ENCODE measurements at regions not wholly inside any gene's neighbourhood (a gene's known extent, or its start where the extent isn't known, plus 50 kb on each side); places are given as distances from the start of the nearest gene placed in this dataset.

- Histone ChIP-seq H3K9ac (ENCODE audit: low read length) (no peak overlapping the region), H4K20me1 (ENCODE audit: low read depth, low read length) (no peaks in the 10 kb centered on the region), H3K9me3 (ENCODE audit: insufficient read depth, low read length) (no peaks in the 10 kb centered on the region), H3K9me2 (replicated peaks; ENCODE audit: insufficient read depth, low read length) (no peaks in the 10 kb centered on the region), H3K27me3 (ENCODE audit: low read length) (no peaks in the 10 kb centered on the region), H3K27ac (ENCODE audit: low read depth, low read length) (no peak overlapping the region), H2AFZ (ENCODE audit: low read depth, low read length, severe bottlenecking) (no peak overlapping the region), H3K4me3 (ENCODE audit: insufficient read depth, low read length, poor library complexity, severe bottlenecking) (no peak overlapping the region), H3K79me2 (ENCODE audit: insufficient read depth, low read length) (no peaks in the 10 kb centered on the region), H3K4me2 (ENCODE audit: low read depth, low read length, poor library complexity, severe bottlenecking) (no peak overlapping the region), H3F3A (ENCODE audit: insufficient read depth) (no peaks in the 10 kb centered on the region), H3K36me3 (ENCODE audit: low read length) (no peaks in the 10 kb centered on the region)
- TF ChIP-seq EZH2phosphoT487 (conservative IDR thresholded peaks at IDR 0.05; ENCODE audit: low read length) (no peak), CTCF (IDR thresholded peaks at IDR 0.05; ENCODE audit: insufficient read depth, low read length, poor library complexity, severe bottlenecking) (no peak)
Measured at GRCh38 chr2:75788154-75788553, 77.4 kb upstream of the GCFC2 start.

GRCh38 chr2:75787532-75788132 is 76.9 kb upstream of the GCFC2 start:
- no peak overlapping the region for H2AFZ ChIP-seq (ENCODE audit: low read depth, low read length, severe bottlenecking)
- no peaks in the 10 kb centered on the region for H3K9me2 ChIP-seq (replicated peaks; ENCODE audit: insufficient read depth, low read length)
- no peak overlapping the region for H3K4me3 ChIP-seq (ENCODE audit: insufficient read depth, low read length, poor library complexity, severe bottlenecking)
- no peaks in the 10 kb centered on the region for H3K36me3 ChIP-seq (ENCODE audit: low read length)
- no peaks in the 10 kb centered on the region for H3F3A ChIP-seq (ENCODE audit: insufficient read depth)
- no peaks in the 10 kb centered on the region for H3K79me2 ChIP-seq (ENCODE audit: insufficient read depth, low read length)
- H3K9ac ChIP-seq (ENCODE audit: low read length) = no peak overlapping the region
- no peaks in the 10 kb centered on the region for H4K20me1 ChIP-seq (ENCODE audit: low read depth, low read length)
- H3K9me3 ChIP-seq (ENCODE audit: insufficient read depth, low read length) = no peaks in the 10 kb centered on the region
- no peaks in the 10 kb centered on the region for H3K27me3 ChIP-seq (ENCODE audit: low read length)
- no peak for TF ChIP-seq EZH2phosphoT487 (conservative IDR thresholded peaks at IDR 0.05; ENCODE audit: low read length)
- peak; percentile 41 for TF ChIP-seq CTCF (IDR thresholded peaks at IDR 0.05; ENCODE audit: insufficient read depth, low read length, poor library complexity, severe bottlenecking)
- no peak overlapping the region for H3K27ac ChIP-seq (ENCODE audit: low read depth, low read length)
- H3K4me2 ChIP-seq (ENCODE audit: low read depth, low read length, poor library complexity, severe bottlenecking) = no peak overlapping the region

- no peaks in the 10 kb centered on the region for H3K27me3 ChIP-seq (ENCODE audit: low read length)
- H3K9ac ChIP-seq (ENCODE audit: low read length) = no peak overlapping the region
- no peak overlapping the region for H3K4me3 ChIP-seq (ENCODE audit: insufficient read depth, low read length, poor library complexity, severe bottlenecking)
- H3K36me3 ChIP-seq (ENCODE audit: low read length) = no peaks in the 10 kb centered on the region
- H3K27ac ChIP-seq (ENCODE audit: low read depth, low read length) = no peak overlapping the region
- no peak overlapping the region for H2AFZ ChIP-seq (ENCODE audit: low read depth, low read length, severe bottlenecking)
- no peaks in the 10 kb centered on the region for H3K9me3 ChIP-seq (ENCODE audit: insufficient read depth, low read length)
- no peaks in the 10 kb centered on the region for H4K20me1 ChIP-seq (ENCODE audit: low read depth, low read length)
- H3K9me2 ChIP-seq (replicated peaks; ENCODE audit: insufficient read depth, low read length) = no peaks in the 10 kb centered on the region
- no peaks in the 10 kb centered on the region for H3F3A ChIP-seq (ENCODE audit: insufficient read depth)
- TF ChIP-seq CTCF (IDR thresholded peaks at IDR 0.05; ENCODE audit: insufficient read depth, low read length, poor library complexity, severe bottlenecking) (no peak), EZH2phosphoT487 (conservative IDR thresholded peaks at IDR 0.05; ENCODE audit: low read length) (no peak)
- no peak overlapping the region for H3K4me2 ChIP-seq (ENCODE audit: low read depth, low read length, poor library complexity, severe bottlenecking)
- no peaks in the 10 kb centered on the region for H3K79me2 ChIP-seq (ENCODE audit: insufficient read depth, low read length)
Measured at GRCh38 chr2:75775311-75775823, 64.7 kb upstream of the GCFC2 start.
